Tibial artery (tissue), 4 donors: ENCODE measurements at regions not wholly inside any gene's neighbourhood (a gene's known extent, or its start where the extent isn't known, plus 50 kb on each side); places are given as distances from the start of the nearest gene placed in this dataset.

Experiments
- DNase-seq, 2 donors: peaks; one replicate each; pipeline ENCODE4 v3.0.0-alpha.2; 2019
- H3K27ac ChIP-seq, 2 donors: fragments of 200-600 bp; sonication (generic) in 1 of 2; 1 replicate in 1 of 2; 2 replicates in 1 of 2; pipeline ENCODE4 v1.5.1; 2018 to 2019; ENCODE audit warnings: mild to moderate bottlenecking in 1 of 2
- H3K27me3 ChIP-seq, 2 donors: fragments of 200-600 bp; sonication (generic) in 1 of 2; one replicate each; pipeline versions ENCODE4 v1.5.1 to v1.6.0; 2016 to 2019
- H3K36me3 ChIP-seq, 3 donors: fragments of 200-600 bp; sonication (generic) in 2 of 3; one replicate each; pipeline ENCODE4 v1.5.1; 2016 to 2019; ENCODE audit warnings: mild to moderate bottlenecking in 2 of 3
- H3K4me1 ChIP-seq, 4 donors: fragments of 200-600 bp; sonication (generic) in 2 of 4; 1 replicate in 3 of 4; 2 replicates in 1 of 4; pipeline ENCODE4 v1.5.1; 2016 to 2019
- H3K4me3 ChIP-seq, 2 donors: fragments of 200-600 bp; sonication (generic) in 1 of 2; 1 replicate in 1 of 2; 2 replicates in 1 of 2; pipeline ENCODE4 v1.5.1; 2018 to 2019; ENCODE audit warnings: mild to moderate bottlenecking in 2 of 2
- H3K9me3 ChIP-seq, 3 donors: fragments of 200-600 bp; sonication (generic) in 1 of 3; one replicate each; pipeline ENCODE4 v1.5.1; 2016 to 2019
- intact Hi-C: fragments of 100-400 bp; cut with DNase I; formaldehyde crosslinking; loops from one replicate; pipeline ENCODE4 v1.15.0; 2023; ENCODE audit warnings: low total_unique reads
- TF ChIP-seq, protein P1 (sequence below), 2 experiments: fragments of 200-600 bp in 1 of 2; fragments of 450-650 bp in 1 of 2; IDR thresholded peaks; one replicate each; pipeline ENCODE4 v1.5.1; 2017 to 2019; ENCODE audit warnings: antibody characterized with exemption in 2 of 2, mild to moderate bottlenecking in 1 of 2, moderate library complexity in 1 of 2

DNA sequence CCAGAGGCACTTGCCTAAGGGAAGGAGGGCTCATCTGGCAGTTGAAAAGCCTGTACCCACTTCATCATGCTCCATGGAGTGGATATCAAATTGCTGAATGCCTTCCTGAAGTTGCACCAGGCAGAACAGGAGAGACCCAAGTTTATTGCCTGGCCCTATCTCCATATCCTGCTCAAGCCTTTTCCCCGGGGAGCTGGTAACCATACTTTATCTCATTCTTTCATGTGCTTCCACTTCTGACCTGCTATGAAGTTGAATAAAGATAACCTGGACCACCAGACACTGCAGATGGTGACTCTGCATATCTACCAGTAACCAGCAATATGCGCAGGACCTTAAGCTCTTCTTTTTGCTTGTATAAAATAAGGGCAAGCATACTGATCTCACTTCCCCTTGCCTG, 1397.5 kb upstream of the CDH6 start:
- TF ChIP-seq, protein P1, sequence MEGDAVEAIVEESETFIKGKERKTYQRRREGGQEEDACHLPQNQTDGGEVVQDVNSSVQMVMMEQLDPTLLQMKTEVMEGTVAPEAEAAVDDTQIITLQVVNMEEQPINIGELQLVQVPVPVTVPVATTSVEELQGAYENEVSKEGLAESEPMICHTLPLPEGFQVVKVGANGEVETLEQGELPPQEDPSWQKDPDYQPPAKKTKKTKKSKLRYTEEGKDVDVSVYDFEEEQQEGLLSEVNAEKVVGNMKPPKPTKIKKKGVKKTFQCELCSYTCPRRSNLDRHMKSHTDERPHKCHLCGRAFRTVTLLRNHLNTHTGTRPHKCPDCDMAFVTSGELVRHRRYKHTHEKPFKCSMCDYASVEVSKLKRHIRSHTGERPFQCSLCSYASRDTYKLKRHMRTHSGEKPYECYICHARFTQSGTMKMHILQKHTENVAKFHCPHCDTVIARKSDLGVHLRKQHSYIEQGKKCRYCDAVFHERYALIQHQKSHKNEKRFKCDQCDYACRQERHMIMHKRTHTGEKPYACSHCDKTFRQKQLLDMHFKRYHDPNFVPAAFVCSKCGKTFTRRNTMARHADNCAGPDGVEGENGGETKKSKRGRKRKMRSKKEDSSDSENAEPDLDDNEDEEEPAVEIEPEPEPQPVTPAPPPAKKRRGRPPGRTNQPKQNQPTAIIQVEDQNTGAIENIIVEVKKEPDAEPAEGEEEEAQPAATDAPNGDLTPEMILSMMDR (IDR thresholded peaks at IDR 0.05) = no peak
- Histone ChIP-seq H3K27ac (no peak overlapping the region), H3K27me3 (no peaks in the 10 kb centered on the region), H3K36me3 (no peaks in the 10 kb centered on the region), H3K9me3 (no peaks in the 10 kb centered on the region), H3K4me3 (no peak overlapping the region), H3K4me1 (no peaks in the 10 kb centered on the region)
- intact Hi-C loops = no loop called here
- DNase-seq = no peak

DNA sequence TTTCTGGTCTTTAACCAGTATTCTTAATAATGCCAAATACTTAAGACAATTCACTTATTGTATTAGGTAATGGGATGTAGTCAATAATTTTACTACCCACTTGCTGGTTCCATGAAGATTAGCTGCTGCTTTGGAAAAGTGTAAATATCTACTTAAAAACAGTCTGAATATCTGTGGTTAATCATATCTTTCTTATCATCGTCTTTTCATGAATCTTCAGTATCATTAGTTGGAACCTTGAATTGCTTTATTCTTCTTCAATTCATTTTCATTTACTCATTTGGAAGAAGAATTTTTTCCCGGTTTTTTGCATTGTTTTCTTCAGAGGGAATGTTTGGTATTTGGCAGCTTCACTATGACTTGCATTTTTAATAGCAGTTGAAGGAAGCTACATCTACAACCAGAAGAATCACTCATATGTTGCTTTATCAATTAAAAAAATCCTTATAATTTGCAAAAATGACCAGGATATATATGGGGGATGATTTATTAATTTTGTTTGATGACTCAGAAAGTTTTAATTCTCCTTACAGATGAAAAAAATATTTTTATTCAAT, 1398.3 kb upstream of the CDH6 start:
- TF ChIP-seq, protein P1 (IDR thresholded peaks at IDR 0.05) = no peak
- H3K27ac ChIP-seq = no peak overlapping the region
- H3K4me3 ChIP-seq = no peak overlapping the region
- no peaks in the 10 kb centered on the region for H3K36me3 ChIP-seq
- no peaks in the 10 kb centered on the region for H3K9me3 ChIP-seq
- H3K4me1 ChIP-seq = no peaks in the 10 kb centered on the region
- H3K27me3 ChIP-seq = no peaks in the 10 kb centered on the region
- intact Hi-C loops = no loop called here
- DNase-seq = no peak

DNA sequence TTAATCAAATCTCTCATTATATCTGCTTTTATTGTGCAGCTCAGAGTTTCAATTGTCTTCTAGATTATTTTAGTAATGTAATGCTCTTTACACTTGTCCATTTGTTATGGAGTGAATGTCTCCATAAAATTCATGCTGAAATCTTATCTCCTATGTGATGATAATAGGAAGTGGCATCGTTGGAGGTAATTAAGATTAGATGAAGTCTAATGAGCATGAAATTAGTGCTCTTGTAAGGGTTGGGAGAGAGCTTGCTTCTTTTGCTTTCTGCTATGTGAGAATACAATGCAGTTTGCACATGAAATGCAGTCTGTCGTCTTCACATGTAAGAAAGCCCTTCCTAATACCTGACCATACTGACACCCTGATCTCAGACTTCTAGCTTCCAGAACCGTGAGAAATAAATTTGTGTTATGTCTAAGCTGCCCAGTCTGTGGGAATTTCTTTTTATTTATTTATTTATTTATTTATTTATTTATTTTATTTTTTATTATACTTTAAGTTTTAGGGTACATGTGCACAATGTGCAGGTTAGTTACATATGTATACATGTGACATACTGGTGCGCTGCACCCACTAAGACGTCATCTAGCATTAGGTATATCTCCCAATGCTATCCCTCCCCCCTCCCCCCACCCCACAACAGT, 1399.2 kb upstream of the CDH6 start:
- H3K36me3 ChIP-seq = no peaks in the 10 kb centered on the region
- no peaks in the 10 kb centered on the region for H3K9me3 ChIP-seq
- no peak for DNase-seq
- H3K4me1 ChIP-seq = no peaks in the 10 kb centered on the region
- H3K27me3 ChIP-seq = no peaks in the 10 kb centered on the region
- H3K4me3 ChIP-seq = no peak overlapping the region
- TF ChIP-seq, protein P1 (IDR thresholded peaks at IDR 0.05) = no peak
- intact Hi-C loops = no loop called here
- H3K27ac ChIP-seq = no peak overlapping the region

DNA sequence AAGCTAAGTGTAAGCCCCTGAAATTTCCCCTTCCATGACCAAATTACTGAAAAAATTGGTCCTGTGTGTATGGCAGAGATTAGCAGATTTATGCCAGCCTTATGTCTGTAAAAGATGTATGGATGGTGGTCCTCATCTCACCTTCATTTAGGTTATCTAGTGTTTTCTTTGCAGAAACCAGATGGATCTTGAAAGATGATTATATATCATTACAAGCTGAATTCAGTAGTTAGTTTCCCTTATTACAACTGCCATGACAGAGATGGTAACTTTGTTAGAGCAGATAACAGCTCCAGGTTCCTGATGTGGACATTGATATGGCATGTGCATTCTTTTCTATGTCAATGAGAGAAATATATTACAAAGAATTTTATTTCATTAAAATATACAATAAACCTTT, 1403.2 kb upstream of the CDH6 start:
- Histone ChIP-seq H3K27me3 (no peaks in the 10 kb centered on the region), H3K27ac (no peak overlapping the region), H3K36me3 (no peaks in the 10 kb centered on the region), H3K4me1 (no peaks in the 10 kb centered on the region), H3K4me3 (no peak overlapping the region), H3K9me3 (no peaks in the 10 kb centered on the region)
- TF ChIP-seq, protein P1 (IDR thresholded peaks at IDR 0.05) = no peak
- no peak for DNase-seq
- intact Hi-C loops = no loop called here

DNA sequence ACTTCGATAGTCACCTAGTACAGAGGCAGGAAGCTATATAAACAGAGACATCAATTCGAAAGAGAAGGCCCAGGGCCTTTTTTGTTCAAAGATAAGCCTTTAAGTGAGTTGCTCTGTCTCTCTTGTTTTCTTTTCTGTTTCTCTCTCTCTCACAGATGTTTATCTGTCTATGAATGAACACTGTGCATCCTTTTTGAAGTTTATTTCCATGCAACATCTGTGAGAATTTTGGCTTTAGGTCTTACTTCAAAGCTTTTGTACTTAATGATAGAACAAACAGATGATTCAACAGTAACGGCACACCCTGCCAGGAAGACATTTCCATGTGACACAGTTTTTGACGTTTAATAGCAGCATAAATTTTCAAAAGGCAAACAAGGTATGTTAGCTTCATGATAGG, 1413.1 kb upstream of the CDH6 start:
- Histone ChIP-seq H3K36me3 (no peaks in the 10 kb centered on the region), H3K27ac (no peak overlapping the region), H3K27me3 (no peaks in the 10 kb centered on the region), H3K4me1 (no peaks in the 10 kb centered on the region), H3K4me3 (no peak overlapping the region), H3K9me3 (no peaks in the 10 kb centered on the region)
- DNase-seq = no peak
- TF ChIP-seq, protein P1 (IDR thresholded peaks at IDR 0.05) = no peak
- intact Hi-C loops = no loop called here
